Thyroid gland (tissue), 4 donors: ENCODE measurements at regions not wholly inside any gene's neighbourhood (a gene's known extent, or its start where the extent isn't known, plus 50 kb on each side); places are given as distances from the start of the nearest gene placed in this dataset.

Experiments
- CTCF ChIP-seq, 6 experiments: fragments of 200-600 bp in 3 of 6; fragments of 450-650 bp in 3 of 6; sonication (generic) in 3 of 6; IDR thresholded peaks; one replicate each; pipeline ENCODE4 v1.5.1; 2016 to 2019; ENCODE audit warnings: antibody characterized with exemption in 6 of 6, mild to moderate bottlenecking in 2 of 6, inconsistent platforms in 1 of 6, moderate library complexity in 1 of 6
- POLR2A ChIP-seq, 2 donors: fragments of 450-650 bp; IDR thresholded peaks; one replicate each; pipeline ENCODE4 v1.6.1; 2017; ENCODE audit warnings: antibody characterized with exemption in 2 of 2, mild to moderate bottlenecking in 2 of 2, moderate library complexity in 1 of 2

DNA sequence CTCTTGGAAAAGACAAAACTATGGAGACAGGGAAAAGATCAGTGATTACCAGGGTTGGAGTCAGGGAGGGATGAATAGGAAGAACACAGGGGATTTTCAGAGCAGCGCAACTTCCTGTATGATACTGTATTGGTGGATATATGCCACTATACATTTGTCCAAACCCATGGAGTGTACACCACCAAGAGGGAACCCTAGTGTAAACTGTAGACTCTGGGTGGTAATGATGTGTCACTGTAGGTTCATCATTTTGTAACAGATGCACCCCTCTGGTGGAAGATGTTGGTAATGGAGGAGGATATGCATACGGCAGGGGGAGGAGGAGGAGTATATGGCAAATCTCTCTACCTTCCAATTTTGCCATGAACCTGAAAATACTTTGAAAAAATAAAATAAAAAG lies 68.1 kb downstream of the UFM1 start:
- TF ChIP-seq POLR2A (IDR thresholded peaks at IDR 0.05) (no peak), CTCF (IDR thresholded peaks at IDR 0.05) (no peak)
